ENCODE measurements at regions not wholly inside any gene's neighbourhood (a gene's known extent, or its start where the extent isn't known, plus 50 kb on each side); places are given as distances from the start of the nearest gene placed in this dataset.

DNA sequence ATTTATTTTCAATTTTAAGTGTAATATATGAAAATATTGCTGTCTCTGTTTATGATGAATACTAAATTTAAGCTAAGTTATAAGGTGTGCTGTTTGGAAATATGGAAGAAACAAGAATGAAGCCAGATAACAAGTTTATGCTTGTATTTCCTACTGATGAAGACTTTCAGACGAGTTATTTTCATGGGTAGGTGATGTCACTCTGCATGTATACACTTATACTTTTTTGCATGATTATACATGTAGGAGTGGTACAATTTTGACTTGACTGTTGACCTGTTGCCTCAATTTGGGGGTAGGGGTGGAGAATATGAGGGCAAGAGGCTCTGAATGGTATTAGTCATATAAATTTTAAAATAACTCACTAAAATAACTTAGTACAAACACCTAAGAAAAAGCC is 133.7 kb downstream of the HAUS1 start:
- TF ChIP-seq, protein P1, sequence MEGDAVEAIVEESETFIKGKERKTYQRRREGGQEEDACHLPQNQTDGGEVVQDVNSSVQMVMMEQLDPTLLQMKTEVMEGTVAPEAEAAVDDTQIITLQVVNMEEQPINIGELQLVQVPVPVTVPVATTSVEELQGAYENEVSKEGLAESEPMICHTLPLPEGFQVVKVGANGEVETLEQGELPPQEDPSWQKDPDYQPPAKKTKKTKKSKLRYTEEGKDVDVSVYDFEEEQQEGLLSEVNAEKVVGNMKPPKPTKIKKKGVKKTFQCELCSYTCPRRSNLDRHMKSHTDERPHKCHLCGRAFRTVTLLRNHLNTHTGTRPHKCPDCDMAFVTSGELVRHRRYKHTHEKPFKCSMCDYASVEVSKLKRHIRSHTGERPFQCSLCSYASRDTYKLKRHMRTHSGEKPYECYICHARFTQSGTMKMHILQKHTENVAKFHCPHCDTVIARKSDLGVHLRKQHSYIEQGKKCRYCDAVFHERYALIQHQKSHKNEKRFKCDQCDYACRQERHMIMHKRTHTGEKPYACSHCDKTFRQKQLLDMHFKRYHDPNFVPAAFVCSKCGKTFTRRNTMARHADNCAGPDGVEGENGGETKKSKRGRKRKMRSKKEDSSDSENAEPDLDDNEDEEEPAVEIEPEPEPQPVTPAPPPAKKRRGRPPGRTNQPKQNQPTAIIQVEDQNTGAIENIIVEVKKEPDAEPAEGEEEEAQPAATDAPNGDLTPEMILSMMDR (IDR thresholded peaks at IDR 0.05; ENCODE audit: poor library complexity, severe bottlenecking) = no peak
- TF ChIP-seq RAD21 (conservative IDR thresholded peaks at IDR 0.05) (no peak), MXI1 (conservative IDR thresholded peaks at IDR 0.05; ENCODE audit: poor library complexity, severe bottlenecking) (no peak), POLR2AphosphoS5 (IDR thresholded peaks at IDR 0.05) (no peak)

Measured in neural cell (in vitro differentiated cells).